ENCODE measurements at regions not wholly inside any gene's neighbourhood (a gene's known extent, or its start where the extent isn't known, plus 50 kb on each side); places are given as distances from the start of the nearest gene placed in this dataset.

DNA sequence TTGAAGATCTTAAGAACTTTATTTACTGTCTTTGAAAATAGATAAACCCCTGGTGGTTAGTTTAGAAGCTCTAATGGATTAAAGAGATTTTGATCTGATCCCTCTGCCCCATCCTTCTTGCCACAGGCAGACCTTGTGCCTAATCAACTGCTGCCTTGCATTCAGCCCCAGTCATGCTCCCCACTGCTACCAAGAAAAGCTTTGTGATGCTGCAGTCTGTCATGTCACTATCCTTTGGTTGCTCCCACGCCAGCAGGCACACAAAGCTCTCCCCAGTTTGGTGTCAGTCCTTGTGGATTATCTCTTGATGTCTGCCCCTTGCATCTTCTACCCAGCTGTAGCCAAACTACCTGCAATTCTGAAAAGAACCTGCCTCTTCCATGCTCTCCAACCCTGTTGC, 112.2 kb downstream of the MTNR1B start:
- TF ChIP-seq, protein P1, sequence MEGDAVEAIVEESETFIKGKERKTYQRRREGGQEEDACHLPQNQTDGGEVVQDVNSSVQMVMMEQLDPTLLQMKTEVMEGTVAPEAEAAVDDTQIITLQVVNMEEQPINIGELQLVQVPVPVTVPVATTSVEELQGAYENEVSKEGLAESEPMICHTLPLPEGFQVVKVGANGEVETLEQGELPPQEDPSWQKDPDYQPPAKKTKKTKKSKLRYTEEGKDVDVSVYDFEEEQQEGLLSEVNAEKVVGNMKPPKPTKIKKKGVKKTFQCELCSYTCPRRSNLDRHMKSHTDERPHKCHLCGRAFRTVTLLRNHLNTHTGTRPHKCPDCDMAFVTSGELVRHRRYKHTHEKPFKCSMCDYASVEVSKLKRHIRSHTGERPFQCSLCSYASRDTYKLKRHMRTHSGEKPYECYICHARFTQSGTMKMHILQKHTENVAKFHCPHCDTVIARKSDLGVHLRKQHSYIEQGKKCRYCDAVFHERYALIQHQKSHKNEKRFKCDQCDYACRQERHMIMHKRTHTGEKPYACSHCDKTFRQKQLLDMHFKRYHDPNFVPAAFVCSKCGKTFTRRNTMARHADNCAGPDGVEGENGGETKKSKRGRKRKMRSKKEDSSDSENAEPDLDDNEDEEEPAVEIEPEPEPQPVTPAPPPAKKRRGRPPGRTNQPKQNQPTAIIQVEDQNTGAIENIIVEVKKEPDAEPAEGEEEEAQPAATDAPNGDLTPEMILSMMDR (IDR thresholded peaks at IDR 0.05) = no peak
- TF ChIP-seq POLR2A (IDR thresholded peaks at IDR 0.05) = no peak
